ENCODE measurements at regions not wholly inside any gene's neighbourhood (a gene's known extent, or its start where the extent isn't known, plus 50 kb on each side); places are given as distances from the start of the nearest gene placed in this dataset.

- TF ChIP-seq CTCF (conservative IDR thresholded peaks at IDR 0.05), result no peak
- Mint-ChIP-seq H3K4me3 (no peak overlapping the region), H3K4me1 (peaks cover 43% of the 10 kb centered on the region), H3K9me3 (peaks cover 17% of the 10 kb centered on the region), H3K27me3 (ENCODE audit: low read depth) (peaks cover 4% of the 10 kb centered on the region), H3K27ac (ENCODE audit: unreplicated experiment) (no peak overlapping the region), H3K36me3 (ENCODE audit: low read depth) (peaks cover 19% of the 10 kb centered on the region)
- DNase-seq (ENCODE audit: low read depth, low spot score), result no peak
Measured at GRCh38 chr2:236861196-236861875, 224.4 kb upstream of the COPS8 start.

GRCh38 chr2:236861944-236862343 is 223.7 kb upstream of the COPS8 start:
- no peak overlapping the region for H3K27ac Mint-ChIP-seq (ENCODE audit: unreplicated experiment)
- no peak for TF ChIP-seq CTCF (conservative IDR thresholded peaks at IDR 0.05)
- H3K27me3 Mint-ChIP-seq (ENCODE audit: low read depth), result peaks cover 4% of the 10 kb centered on the region
- H3K9me3 Mint-ChIP-seq, result peaks cover 20% of the 10 kb centered on the region
- DNase-seq (ENCODE audit: low read depth, low spot score), result no peak
- H3K4me3 Mint-ChIP-seq, result no peak overlapping the region
- H3K4me1 Mint-ChIP-seq, result peaks cover 38% of the 10 kb centered on the region
- peaks cover 22% of the 10 kb centered on the region for H3K36me3 Mint-ChIP-seq (ENCODE audit: low read depth)

GRCh38 chr2:236862526-236862925 is 223.2 kb upstream of the COPS8 start:
- Mint-ChIP-seq H3K4me3 (no peak overlapping the region), H3K9me3 (peaks cover 23% of the 10 kb centered on the region), H3K27me3 (ENCODE audit: low read depth) (peaks cover 4% of the 10 kb centered on the region), H3K27ac (ENCODE audit: unreplicated experiment) (no peak overlapping the region), H3K4me1 (peaks cover 36% of the 10 kb centered on the region), H3K36me3 (ENCODE audit: low read depth) (peaks cover 22% of the 10 kb centered on the region)
- no peak for DNase-seq (ENCODE audit: low read depth, low spot score)
- TF ChIP-seq CTCF (conservative IDR thresholded peaks at IDR 0.05), result no peak

GRCh38 chr2:236862961-236863728 is 222.5 kb upstream of the COPS8 start:
- H3K4me1 Mint-ChIP-seq, result peaks cover 35% of the 10 kb centered on the region
- peaks cover 4% of the 10 kb centered on the region for H3K27me3 Mint-ChIP-seq (ENCODE audit: low read depth)
- peaks cover 22% of the 10 kb centered on the region for H3K36me3 Mint-ChIP-seq (ENCODE audit: low read depth)
- TF ChIP-seq CTCF (conservative IDR thresholded peaks at IDR 0.05), result no peak
- H3K27ac Mint-ChIP-seq (ENCODE audit: unreplicated experiment), result no peak overlapping the region
- no peak for DNase-seq (ENCODE audit: low read depth, low spot score)
- no peak overlapping the region for H3K4me3 Mint-ChIP-seq
- H3K9me3 Mint-ChIP-seq, result peaks cover 23% of the 10 kb centered on the region

GRCh38 chr2:236863729-236864126 is 222.0 kb upstream of the COPS8 start:
- peaks cover 35% of the 10 kb centered on the region for H3K4me1 Mint-ChIP-seq
- DNase-seq (ENCODE audit: low read depth, low spot score), result no peak
- peaks cover 4% of the 10 kb centered on the region for H3K27me3 Mint-ChIP-seq (ENCODE audit: low read depth)
- H3K4me3 Mint-ChIP-seq, result no peak overlapping the region
- no peak for TF ChIP-seq CTCF (conservative IDR thresholded peaks at IDR 0.05)
- peaks cover 22% of the 10 kb centered on the region for H3K36me3 Mint-ChIP-seq (ENCODE audit: low read depth)
- peaks cover 25% of the 10 kb centered on the region for H3K9me3 Mint-ChIP-seq
- H3K27ac Mint-ChIP-seq (ENCODE audit: unreplicated experiment), result no peak overlapping the region

Measured in neural crest cell (in vitro differentiated cells).